Prostate gland (tissue), 2 donors: ENCODE measurements at regions not wholly inside any gene's neighbourhood (a gene's known extent, or its start where the extent isn't known, plus 50 kb on each side); places are given as distances from the start of the nearest gene placed in this dataset.

Experiments
- DNase-seq: peaks from one replicate; pipeline ENCODE4 v3.0.0-alpha.2; 2019; ENCODE audit warnings: low spot score
- H3K27ac ChIP-seq, 2 donors: fragments of 200-600 bp; sonication (generic); 2 replicates each; pipeline ENCODE4 v1.5.1; 2017 to 2019
- H3K27me3 ChIP-seq: fragments of 200-600 bp; sonication (generic); replicated peaks from 2 replicates; pipeline ENCODE4 v1.5.1; 2019; ENCODE audit not compliant: insufficient read depth
- H3K36me3 ChIP-seq, 2 donors: fragments of 200-600 bp; sonication (generic); 1 replicate in 1 of 2; 2 replicates in 1 of 2; pipeline versions ENCODE4 v1.5.1 to v1.8.1; 2017 to 2019
- H3K4me1 ChIP-seq: fragments of 200-600 bp; sonication (generic); replicated peaks from 2 replicates; pipeline ENCODE4 v1.5.1; 2019
- H3K4me3 ChIP-seq, 2 donors: fragments of 200-600 bp; sonication (generic); 2 replicates each; pipeline ENCODE4 v1.5.1; 2017 to 2019
- H3K9me3 ChIP-seq: fragments of 200-600 bp; sonication (generic); 2 replicates; pipeline ENCODE4 v1.5.1; 2017
- POLR2A ChIP-seq: fragments of 450-650 bp; IDR thresholded peaks from one replicate; pipeline ENCODE4 v1.6.1; 2016; ENCODE audit warnings: antibody characterized with exemption, mild to moderate bottlenecking
- POLR2AphosphoS5 ChIP-seq: sonication (generic); formaldehyde crosslinking; IDR thresholded peaks from one replicate; pipeline ENCODE4 v1.6.1; 2017; ENCODE audit warnings: antibody characterized with exemption
- WGBS: methylation state at CpG from one replicate; pipeline ENCODE4 v1.1.5; 2018; 5-methylcytosine and 5-hydroxymethylcytosine counted together
- intact Hi-C: fragments of 100-400 bp; cut with DNase I; formaldehyde crosslinking; loops from one replicate; pipeline ENCODE4 v1.14.2; 2022
- TF ChIP-seq, protein P1 (sequence below), 4 experiments: fragments of 200-600 bp in 2 of 4; fragments of 450-650 bp in 2 of 4; sonication (generic) in 2 of 4; IDR thresholded peaks; 1 replicate in 3 of 4; 2 replicates in 1 of 4; pipeline ENCODE4 v1.5.1; 2016 to 2019; ENCODE audit warnings: antibody characterized with exemption in 4 of 4, mild to moderate bottlenecking in 2 of 4, moderate library complexity in 2 of 4

DNA sequence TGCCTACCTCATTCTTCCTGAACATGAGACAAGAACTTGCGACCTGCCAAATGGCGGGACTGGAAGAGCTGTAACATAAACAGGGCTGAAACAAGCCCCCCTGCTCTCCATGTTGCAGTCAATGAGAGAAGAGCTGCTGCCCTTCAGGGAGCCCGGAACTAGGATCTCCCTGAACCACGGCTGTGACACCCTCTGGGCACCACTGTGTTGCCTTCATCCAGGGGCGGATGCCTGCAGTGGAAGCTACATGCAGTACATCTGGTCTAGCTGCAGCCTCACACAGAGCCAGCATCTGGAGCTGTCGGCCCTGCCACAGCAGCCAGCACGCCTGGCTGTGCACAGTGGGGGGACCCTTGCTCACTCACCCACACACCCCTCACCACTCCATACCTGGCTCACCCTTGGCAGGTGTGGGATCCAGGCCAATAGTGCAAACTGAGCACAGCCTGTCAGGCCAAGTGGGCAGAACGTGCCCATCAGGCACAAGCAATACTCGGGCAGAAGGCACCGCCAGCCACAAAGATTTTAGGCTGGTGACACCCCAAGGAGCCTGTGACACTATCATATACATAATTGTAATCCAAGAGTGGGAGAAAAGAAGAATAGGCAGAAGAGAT is 451.3 kb downstream of the HTR1B start:
- Histone ChIP-seq H3K27ac (no peak overlapping the region), H3K36me3 (no peaks in the 10 kb centered on the region), H3K27me3 (no peaks in the 10 kb centered on the region), H3K4me1 (no peaks in the 10 kb centered on the region), H3K4me3 (no peak overlapping the region), H3K9me3 (no peaks in the 10 kb centered on the region)
- intact Hi-C loops: no loop called here
- no peak for DNase-seq
- WGBS: 92% methylated on average over 10 of the region's 10 CpGs
- no peak for TF ChIP-seq POLR2AphosphoS5
- TF ChIP-seq POLR2A: no peak

- Histone ChIP-seq H3K4me3 (no peak overlapping the region), H3K36me3 (no peaks in the 10 kb centered on the region), H3K9me3 (no peaks in the 10 kb centered on the region), H3K4me1 (no peaks in the 10 kb centered on the region), H3K27me3 (no peaks in the 10 kb centered on the region), H3K27ac (no peak overlapping the region)
- TF ChIP-seq POLR2AphosphoS5 (no peak), POLR2A (no peak)
- TF ChIP-seq, protein P1, sequence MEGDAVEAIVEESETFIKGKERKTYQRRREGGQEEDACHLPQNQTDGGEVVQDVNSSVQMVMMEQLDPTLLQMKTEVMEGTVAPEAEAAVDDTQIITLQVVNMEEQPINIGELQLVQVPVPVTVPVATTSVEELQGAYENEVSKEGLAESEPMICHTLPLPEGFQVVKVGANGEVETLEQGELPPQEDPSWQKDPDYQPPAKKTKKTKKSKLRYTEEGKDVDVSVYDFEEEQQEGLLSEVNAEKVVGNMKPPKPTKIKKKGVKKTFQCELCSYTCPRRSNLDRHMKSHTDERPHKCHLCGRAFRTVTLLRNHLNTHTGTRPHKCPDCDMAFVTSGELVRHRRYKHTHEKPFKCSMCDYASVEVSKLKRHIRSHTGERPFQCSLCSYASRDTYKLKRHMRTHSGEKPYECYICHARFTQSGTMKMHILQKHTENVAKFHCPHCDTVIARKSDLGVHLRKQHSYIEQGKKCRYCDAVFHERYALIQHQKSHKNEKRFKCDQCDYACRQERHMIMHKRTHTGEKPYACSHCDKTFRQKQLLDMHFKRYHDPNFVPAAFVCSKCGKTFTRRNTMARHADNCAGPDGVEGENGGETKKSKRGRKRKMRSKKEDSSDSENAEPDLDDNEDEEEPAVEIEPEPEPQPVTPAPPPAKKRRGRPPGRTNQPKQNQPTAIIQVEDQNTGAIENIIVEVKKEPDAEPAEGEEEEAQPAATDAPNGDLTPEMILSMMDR (IDR thresholded peaks at IDR 0.05): no peak
- no peak for DNase-seq
- intact Hi-C loops: no loop called here
- 91% methylated on average over 17 of the region's 17 CpGs for WGBS
Measured at GRCh38 chr6:77010931-77011542, 452.3 kb downstream of the HTR1B start.

DNA sequence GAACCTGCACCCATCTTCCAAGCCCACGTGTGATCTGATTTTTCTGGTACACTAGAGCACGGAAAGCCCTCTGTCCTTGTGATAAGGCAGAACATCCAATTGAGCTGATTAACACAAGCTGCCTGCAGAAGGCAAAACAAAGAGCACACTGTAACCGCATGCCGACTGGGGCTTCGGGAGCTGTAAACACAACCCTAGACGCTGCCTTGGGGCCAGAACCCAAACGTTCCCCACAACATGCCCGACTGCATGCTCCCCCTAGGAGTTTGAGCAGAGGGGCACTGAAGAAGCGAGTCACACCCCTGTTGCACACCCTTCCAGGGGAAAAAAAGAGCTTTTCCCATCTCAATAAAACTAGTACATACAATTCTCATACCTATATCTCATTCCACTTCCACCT is 470.7 kb downstream of the HTR1B start:
- no peak for DNase-seq
- 71% methylated on average over 9 of the region's 9 CpGs for WGBS
- TF ChIP-seq POLR2AphosphoS5: no peak
- TF ChIP-seq, protein P1 (IDR thresholded peaks at IDR 0.05): no peak
- TF ChIP-seq POLR2A: no peak

GRCh38 chr6:76984572-76984971 is 478.7 kb downstream of the HTR1B start:
- intact Hi-C loops: no loop called here
- H3K36me3 ChIP-seq: no peaks in the 10 kb centered on the region
- no peak overlapping the region for H3K27ac ChIP-seq
- no peaks in the 10 kb centered on the region for H3K9me3 ChIP-seq
- no peak overlapping the region for H3K4me3 ChIP-seq
- no peaks in the 10 kb centered on the region for H3K4me1 ChIP-seq
- TF ChIP-seq POLR2A (no peak), POLR2AphosphoS5 (no peak)
- TF ChIP-seq, protein P1 (IDR thresholded peaks at IDR 0.05): no peak
- no peaks in the 10 kb centered on the region for H3K27me3 ChIP-seq
- DNase-seq: no peak

More for the DNA sequence above, 470.7 kb downstream of the HTR1B start:
- H3K27me3 ChIP-seq: no peaks in the 10 kb centered on the region
- no peak overlapping the region for H3K4me3 ChIP-seq
- H3K27ac ChIP-seq: no peak overlapping the region
- no peaks in the 10 kb centered on the region for H3K4me1 ChIP-seq
- intact Hi-C loops: no loop called here
- no peaks in the 10 kb centered on the region for H3K9me3 ChIP-seq
- no peaks in the 10 kb centered on the region for H3K36me3 ChIP-seq

DNA sequence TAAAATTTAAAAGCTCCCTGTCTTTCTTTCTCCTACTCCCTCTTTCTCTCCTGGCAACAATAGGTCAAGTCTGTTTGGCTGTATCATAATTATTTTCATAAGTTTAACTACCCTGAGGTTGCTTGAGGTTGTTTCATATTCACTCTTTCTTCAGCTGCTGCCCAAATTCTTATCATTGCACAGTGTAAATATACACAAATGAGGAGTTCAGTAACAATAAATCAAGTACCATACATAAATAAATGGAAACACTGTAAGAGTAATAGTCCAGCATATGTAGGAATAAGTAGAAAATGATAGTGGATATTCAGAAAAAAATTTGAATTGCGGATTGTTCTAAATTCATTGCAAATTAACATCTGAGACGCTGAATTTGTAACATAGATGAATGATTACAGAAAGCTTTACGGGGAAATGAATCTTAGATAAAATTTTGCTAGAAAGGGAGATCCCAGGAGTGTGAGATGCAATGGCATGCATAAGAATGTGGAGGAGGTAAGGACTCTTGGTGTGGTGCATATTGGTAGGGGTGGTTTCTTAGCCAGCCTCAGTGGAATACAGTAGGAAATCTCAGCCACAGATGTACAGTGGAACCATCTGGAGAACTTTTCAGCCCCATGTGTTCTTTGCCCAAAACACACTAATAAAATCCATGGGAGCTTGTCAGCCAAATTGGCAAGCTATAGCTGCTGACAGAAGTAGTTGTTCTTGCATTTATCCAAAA is 480.7 kb downstream of the HTR1B start:
- no peak overlapping the region for H3K27ac ChIP-seq
- no peak for DNase-seq
- no peak overlapping the region for H3K4me3 ChIP-seq
- TF ChIP-seq POLR2AphosphoS5 (no peak), POLR2A (no peak)
- TF ChIP-seq, protein P1 (IDR thresholded peaks at IDR 0.05): no peak
- no peaks in the 10 kb centered on the region for H3K36me3 ChIP-seq
- intact Hi-C loops: no loop called here
- no peaks in the 10 kb centered on the region for H3K9me3 ChIP-seq
- H3K4me1 ChIP-seq: no peaks in the 10 kb centered on the region
- WGBS: 71% methylated on average over 3 of the region's 3 CpGs
- H3K27me3 ChIP-seq: no peaks in the 10 kb centered on the region
